HG03342 (cell line): ENCODE measurements at regions not wholly inside any gene's neighbourhood (a gene's known extent, or its start where the extent isn't known, plus 50 kb on each side); places are given as distances from the start of the nearest gene placed in this dataset.

Experiments used
- ATAC-seq: cut with Tn5 transposase; IDR thresholded peaks from one replicate; pipeline ENCODE4 v1.9.1; 2021; ENCODE audit warnings: mild to moderate bottlenecking, moderate library complexity; ENCODE audit not compliant: unreplicated experiment

GRCh38 chr7:47191316-47191715, 390.6 kb downstream of the TNS3 start:
- ATAC-seq: no peak

- ATAC-seq: no peak
Observed at GRCh38 chr7:47190462-47190861, 391.4 kb downstream of the TNS3 start.

GRCh38 chr7:47188653-47189315, 393.1 kb downstream of the TNS3 start:
- no peak for ATAC-seq

- ATAC-seq: no peak
Observed at GRCh38 chr7:47188136-47188535, 393.8 kb downstream of the TNS3 start.

GRCh38 chr7:47186316-47186715, 395.6 kb downstream of the TNS3 start:
- ATAC-seq: no peak

GRCh38 chr7:47185839-47186238, 396.1 kb downstream of the TNS3 start:
- ATAC-seq: no peak

GRCh38 chr7:47185170-47185569, 396.7 kb downstream of the TNS3 start:
- no peak for ATAC-seq

GRCh38 chr7:47183862-47184590, 397.9 kb downstream of the TNS3 start:
- no peak for ATAC-seq

GRCh38 chr7:47181746-47182361, 400.1 kb downstream of the TNS3 start:
- ATAC-seq: no peak

- no peak for ATAC-seq
Observed at GRCh38 chr7:47180516-47180826, 401.4 kb downstream of the TNS3 start.

- ATAC-seq: no peak
Observed at GRCh38 chr7:47179812-47180515, 401.9 kb downstream of the TNS3 start.

GRCh38 chr7:47172602-47173539, 409.0 kb downstream of the TNS3 start:
- peak; percentile 90 for ATAC-seq

- no peak for ATAC-seq
Observed at GRCh38 chr7:47170516-47170915, 411.4 kb downstream of the TNS3 start.

- no peak for ATAC-seq
Observed at GRCh38 chr7:47154791-47155190, 427.1 kb downstream of the TNS3 start.

GRCh38 chr7:47153576-47153975, 428.3 kb downstream of the TNS3 start:
- no peak for ATAC-seq

GRCh38 chr7:47153058-47153457, 428.9 kb downstream of the TNS3 start:
- no peak for ATAC-seq

- ATAC-seq: no peak
Observed at GRCh38 chr7:47152307-47152706, 429.6 kb downstream of the TNS3 start.

GRCh38 chr7:47150497-47151260, 431.2 kb downstream of the TNS3 start:
- no peak for ATAC-seq

- ATAC-seq: peak; percentile 24
Observed at GRCh38 chr7:47149971-47150370, 431.9 kb downstream of the TNS3 start.
